Activated naive CD4-positive, alpha-beta T cell treated with anti-CD3 and anti-CD28 coated beads, Interleukin-2, amount 50 U/mL, for 72 hours (primary cell): ENCODE measurements at regions not wholly inside any gene's neighbourhood (a gene's known extent, or its start where the extent isn't known, plus 50 kb on each side); places are given as distances from the start of the nearest gene placed in this dataset.

Experiments
- ATAC-seq, 2 donors: fragments of 150-1000 bp; cut with Tn5 transposase; 2 replicates each; pipeline ENCODE4 v1.10.0; 2021; ENCODE audit warnings: mild to moderate bottlenecking in 2 of 2, moderate library complexity in 2 of 2
- DNase-seq, 2 donors: peaks; one replicate each; pipeline ENCODE4 v3.0.0; 2021 to 2022; ENCODE audit warnings: low spot score in 2 of 2
- H3K27ac Mint-ChIP-seq, 2 donors: one replicate each; pipeline ENCODE4 v1.8.0; 2022; ENCODE audit warnings: mild to moderate bottlenecking in 2 of 2, mixed read lengths in 2 of 2
- H3K36me3 Mint-ChIP-seq, 2 donors: one replicate each; pipeline ENCODE4 v1.8.0; 2022; ENCODE audit warnings: mixed read lengths in 2 of 2
- H3K9me3 Mint-ChIP-seq, 2 donors: one replicate each; pipeline ENCODE4 v1.8.0; 2022; ENCODE audit warnings: mixed read lengths in 2 of 2

- DNase-seq: no peak
- Mint-ChIP-seq H3K36me3 (no peaks in the 10 kb centered on the region), H3K9me3 (peaks cover 0 to 8% of the 10 kb centered on the region in 2 donors), H3K27ac (no peak overlapping the region)
- no peak for ATAC-seq
These were observed 1456.5 kb downstream of the TBC1D22A start for GRCh38 chr22:48218889-48219420.

- ATAC-seq (no peak), DNase-seq (no peak)
- no peak overlapping the region for H3K27ac Mint-ChIP-seq
- H3K9me3 Mint-ChIP-seq: peaks cover 0 to 8% of the 10 kb centered on the region in 2 donors
- no peaks in the 10 kb centered on the region for H3K36me3 Mint-ChIP-seq
These were observed 1455.1 kb downstream of the TBC1D22A start for GRCh38 chr22:48217596-48217995.

DNA sequence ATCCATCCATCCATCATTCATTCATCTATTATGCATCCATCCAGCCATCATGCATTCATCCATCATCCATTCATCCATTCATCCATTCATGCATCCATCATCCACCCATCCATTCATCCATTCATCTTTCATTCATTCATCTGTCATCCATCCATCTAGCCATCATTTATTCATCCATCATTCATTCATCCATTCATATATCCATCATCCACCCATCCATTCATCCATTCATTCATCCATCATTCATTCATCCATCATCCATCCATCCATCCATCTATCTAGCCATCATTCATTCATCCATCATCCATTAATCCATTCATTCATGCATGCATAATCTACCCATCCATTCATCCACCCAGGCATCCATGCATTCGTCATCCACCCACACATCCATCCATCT, 1450.3 kb downstream of the TBC1D22A start:
- DNase-seq (no peak), ATAC-seq (no peak)
- H3K9me3 Mint-ChIP-seq: peaks cover 0 to 3% of the 10 kb centered on the region in 2 donors
- no peak overlapping the region for H3K27ac Mint-ChIP-seq
- no peaks in the 10 kb centered on the region for H3K36me3 Mint-ChIP-seq

DNA sequence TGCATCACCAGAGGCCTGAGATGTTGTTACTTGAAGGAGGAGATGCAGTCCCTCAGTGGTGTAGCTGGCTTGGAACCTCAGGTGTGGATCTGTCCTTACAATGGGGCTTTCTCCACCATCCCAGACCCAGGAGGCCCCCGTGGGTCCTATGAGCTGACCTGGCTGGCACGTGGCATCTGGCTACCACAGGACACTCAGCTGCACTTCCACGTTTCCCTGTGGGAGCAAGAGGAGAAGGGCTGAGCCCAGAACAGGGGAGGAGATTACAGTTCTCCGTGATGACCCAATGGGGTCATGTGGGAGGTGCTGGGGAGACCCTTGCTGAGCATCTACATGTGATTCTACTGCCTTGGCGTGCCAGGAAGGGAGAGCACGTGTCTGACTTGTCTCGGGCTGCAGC, 1448.4 kb downstream of the TBC1D22A start:
- Mint-ChIP-seq H3K9me3 (peaks cover 0 to 3% of the 10 kb centered on the region in 2 donors), H3K27ac (no peak overlapping the region), H3K36me3 (no peaks in the 10 kb centered on the region)
- DNase-seq (no peak), ATAC-seq (no peak)

DNA sequence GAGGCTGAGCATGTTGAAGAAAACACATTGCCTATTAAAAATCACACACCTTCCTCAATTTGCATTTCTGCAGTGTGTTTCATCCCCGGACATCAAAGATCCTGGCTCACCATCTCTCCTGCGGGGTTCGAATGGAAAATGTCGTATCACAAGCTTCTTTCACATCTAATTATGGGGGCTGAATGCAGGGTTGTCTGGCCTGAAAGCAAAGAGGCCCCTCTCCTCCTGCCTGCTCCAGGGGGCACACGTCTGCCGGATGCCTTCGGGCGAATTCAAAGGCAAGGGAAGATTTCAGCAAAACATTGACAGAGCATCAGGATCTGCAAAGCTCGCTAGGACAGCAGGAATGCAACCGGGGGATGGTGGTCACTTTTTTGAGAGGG, 1447.7 kb downstream of the TBC1D22A start:
- Mint-ChIP-seq H3K9me3 (peaks cover 0 to 3% of the 10 kb centered on the region in 2 donors), H3K27ac (no peak overlapping the region), H3K36me3 (no peaks in the 10 kb centered on the region)
- ATAC-seq: no peak
- DNase-seq: no peak

DNA sequence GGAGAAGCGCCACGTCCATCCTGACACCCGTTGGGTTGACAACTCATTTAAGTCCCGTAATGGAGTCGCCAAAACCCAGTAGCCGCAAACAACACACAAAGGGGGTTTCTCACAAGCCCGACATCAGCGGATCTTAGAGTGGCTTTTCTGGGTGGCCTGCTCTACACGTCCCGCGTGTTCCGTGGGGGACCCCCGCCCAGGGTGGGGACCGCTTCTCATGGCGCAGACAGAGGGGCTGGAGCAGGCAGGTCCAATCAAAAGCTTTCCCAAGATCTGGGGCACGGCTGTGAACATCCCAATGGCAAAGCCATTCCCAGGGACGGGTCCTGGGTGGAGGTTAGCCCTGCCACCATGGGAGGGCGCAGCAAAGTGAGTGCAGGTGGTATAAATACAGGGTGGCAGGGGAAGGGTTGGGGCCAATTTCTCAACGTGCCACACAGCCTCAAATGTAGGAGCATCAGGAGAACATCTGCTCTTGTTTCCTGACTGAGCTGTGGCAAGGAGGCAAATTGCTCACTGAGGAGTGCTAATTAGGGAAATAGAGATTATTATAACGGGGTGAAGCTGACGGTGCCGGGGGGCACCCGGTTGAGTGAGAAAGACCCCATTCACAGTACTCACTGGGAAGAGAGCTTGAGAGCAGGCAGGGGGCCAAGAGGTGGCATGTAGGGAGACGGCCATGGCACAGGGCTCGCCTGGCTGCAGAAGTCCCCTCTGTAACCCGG, 1447.2 kb downstream of the TBC1D22A start:
- no peak overlapping the region for H3K27ac Mint-ChIP-seq
- ATAC-seq (no peak), DNase-seq (no peak)
- H3K36me3 Mint-ChIP-seq: no peaks in the 10 kb centered on the region
- peaks cover 0 to 3% of the 10 kb centered on the region in 2 donors for H3K9me3 Mint-ChIP-seq

DNA sequence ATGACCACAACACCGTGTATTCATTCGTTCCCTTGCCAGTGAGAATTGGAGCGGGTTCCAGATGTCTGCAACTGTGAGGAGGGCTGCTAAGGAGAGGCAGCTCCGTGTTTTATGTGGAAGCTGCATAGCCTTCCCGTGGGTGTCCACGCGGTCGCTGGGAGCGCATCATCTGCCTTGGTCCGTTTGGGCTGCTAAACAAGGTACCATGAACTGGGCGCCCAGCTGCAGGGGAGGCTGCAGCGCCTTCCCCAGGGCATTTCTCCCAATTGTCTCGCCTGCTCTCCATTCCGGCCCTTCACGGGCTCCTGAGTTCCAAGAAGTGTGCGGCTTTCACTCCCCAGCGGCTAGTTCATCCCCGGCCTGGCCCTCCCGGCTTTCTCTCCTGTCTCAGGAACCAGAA, 1446.4 kb downstream of the TBC1D22A start:
- H3K36me3 Mint-ChIP-seq: no peaks in the 10 kb centered on the region
- no peaks in the 10 kb centered on the region for H3K9me3 Mint-ChIP-seq
- DNase-seq: no peak
- ATAC-seq: no peak
- no peak overlapping the region for H3K27ac Mint-ChIP-seq

GRCh38 chr22:48207919-48208535, 1445.6 kb downstream of the TBC1D22A start:
- Mint-ChIP-seq H3K9me3 (no peaks in the 10 kb centered on the region), H3K36me3 (no peaks in the 10 kb centered on the region), H3K27ac (no peak overlapping the region)
- ATAC-seq: no peak
- DNase-seq: no peak

GRCh38 chr22:48205790-48206189, 1443.3 kb downstream of the TBC1D22A start:
- ATAC-seq: no peak
- no peak for DNase-seq
- Mint-ChIP-seq H3K36me3 (no peaks in the 10 kb centered on the region), H3K27ac (no peak overlapping the region), H3K9me3 (no peaks in the 10 kb centered on the region)

DNA sequence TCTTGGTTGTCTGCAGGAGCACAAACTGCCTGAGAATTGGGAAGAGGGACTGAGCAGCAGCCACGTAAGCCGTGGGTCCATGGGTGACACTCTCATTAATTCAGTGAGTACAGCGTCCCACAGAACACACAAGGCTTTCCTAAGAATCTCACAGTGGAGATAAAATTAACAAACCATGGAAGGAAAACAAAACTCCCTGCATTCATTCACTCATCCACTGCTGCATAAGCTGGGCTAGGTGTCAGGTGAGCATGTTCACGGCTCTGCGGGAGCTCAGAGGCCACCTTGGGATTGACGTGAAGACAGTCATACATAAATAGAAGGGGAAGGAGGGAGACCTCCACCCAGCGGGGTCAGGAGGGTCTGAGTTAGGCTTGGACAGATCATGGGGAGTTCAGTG, 1442.7 kb downstream of the TBC1D22A start:
- no peak for DNase-seq
- ATAC-seq: no peak
- Mint-ChIP-seq H3K36me3 (no peaks in the 10 kb centered on the region), H3K9me3 (no peaks in the 10 kb centered on the region), H3K27ac (no peak overlapping the region)

DNA sequence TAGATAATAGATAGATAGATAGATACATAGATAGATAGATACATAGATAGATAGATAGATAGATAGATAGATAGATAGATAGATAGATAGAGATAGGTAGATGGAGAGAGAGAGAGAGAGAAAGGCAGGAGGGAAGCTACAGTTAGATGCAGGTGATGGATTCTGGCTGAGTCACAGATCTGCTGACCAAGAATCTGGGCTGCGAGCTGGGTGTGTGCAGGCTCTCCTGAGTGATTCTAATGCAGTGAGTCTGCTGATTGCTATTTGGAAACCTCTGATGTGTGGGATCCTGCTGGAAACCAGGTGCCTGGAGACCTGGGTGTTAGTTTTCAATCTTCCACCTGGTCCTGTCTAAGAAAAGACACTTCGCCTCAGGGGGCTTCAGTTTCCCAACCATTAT, 1441.8 kb downstream of the TBC1D22A start:
- no peaks in the 10 kb centered on the region for H3K36me3 Mint-ChIP-seq
- DNase-seq (no peak), ATAC-seq (no peak)
- no peaks in the 10 kb centered on the region for H3K9me3 Mint-ChIP-seq
- no peak overlapping the region for H3K27ac Mint-ChIP-seq

GRCh38 chr22:48199667-48200066, 1437.2 kb downstream of the TBC1D22A start:
- ATAC-seq (no peak), DNase-seq (no peak)
- H3K9me3 Mint-ChIP-seq: peaks cover 0 to 3% of the 10 kb centered on the region in 2 donors
- H3K36me3 Mint-ChIP-seq: no peaks in the 10 kb centered on the region
- no peak overlapping the region for H3K27ac Mint-ChIP-seq

- ATAC-seq: no peak
- no peak for DNase-seq
- Mint-ChIP-seq H3K27ac (no peak overlapping the region), H3K9me3 (peaks cover 0 to 3% of the 10 kb centered on the region in 2 donors), H3K36me3 (peaks cover 0 to 1% of the 10 kb centered on the region in 2 donors)
These were observed 1436.3 kb downstream of the TBC1D22A start for GRCh38 chr22:48198489-48199459.

DNA sequence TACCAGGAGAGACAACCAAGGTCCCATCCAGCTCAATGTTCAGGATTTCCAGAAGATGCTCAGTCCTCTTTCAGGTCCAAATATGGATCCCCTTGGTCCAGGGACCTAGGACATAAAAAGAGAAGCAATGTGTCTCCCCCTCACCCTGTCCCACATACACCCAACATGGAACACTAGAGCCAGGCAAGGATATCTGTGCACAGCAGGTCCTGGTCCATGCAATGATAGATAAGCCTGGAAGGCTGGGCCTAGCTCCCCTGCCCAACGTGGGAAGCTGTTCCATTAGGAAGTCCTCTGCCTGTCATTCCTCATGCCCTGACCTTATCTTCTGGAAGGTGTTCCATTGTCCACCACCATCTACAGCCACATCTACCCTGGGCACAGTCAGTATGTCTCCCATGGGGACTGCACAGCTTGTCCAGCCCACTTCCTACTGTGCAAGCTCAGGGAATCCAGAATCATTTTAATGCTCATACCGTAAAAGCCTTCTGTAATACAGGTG, 1434.8 kb downstream of the TBC1D22A start:
- Mint-ChIP-seq H3K27ac (no peak overlapping the region), H3K9me3 (peaks cover 6 to 7% of the 10 kb centered on the region in 2 donors), H3K36me3 (peaks cover 3 to 11% of the 10 kb centered on the region in 2 donors)
- no peak for DNase-seq
- ATAC-seq: no peak

GRCh38 chr22:48192920-48193319, 1430.5 kb downstream of the TBC1D22A start:
- DNase-seq (no peak), ATAC-seq (no peak)
- H3K9me3 Mint-ChIP-seq: peaks cover 14 to 18% of the 10 kb centered on the region in 2 donors
- peaks cover 8 to 16% of the 10 kb centered on the region in 2 donors for H3K36me3 Mint-ChIP-seq
- H3K27ac Mint-ChIP-seq: no peak overlapping the region

DNA sequence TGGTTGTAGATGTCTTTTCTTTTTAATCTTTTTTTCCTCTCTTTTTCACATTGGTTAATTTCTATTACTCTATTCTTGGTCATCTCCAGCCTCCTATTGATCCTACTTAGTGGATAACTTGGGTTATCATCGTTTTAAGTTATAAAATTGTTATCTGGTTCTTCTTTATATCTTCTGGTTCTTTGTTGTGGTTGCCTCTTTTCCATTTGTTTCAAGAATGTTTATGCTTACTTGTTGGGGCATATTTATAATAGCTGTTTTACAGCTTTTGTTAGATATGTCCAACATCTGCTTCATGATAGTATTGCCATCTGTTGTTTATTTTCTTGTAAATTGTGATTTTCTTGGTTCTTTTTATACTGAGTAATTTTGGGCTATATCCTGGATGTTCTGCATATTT, 1429.6 kb downstream of the TBC1D22A start:
- peaks cover 8 to 16% of the 10 kb centered on the region in 2 donors for H3K36me3 Mint-ChIP-seq
- DNase-seq: no peak
- no peak for ATAC-seq

More for the DNA sequence above, 1429.6 kb downstream of the TBC1D22A start:
- H3K27ac Mint-ChIP-seq: no peak overlapping the region
- H3K9me3 Mint-ChIP-seq: peaks cover 14 to 18% of the 10 kb centered on the region in 2 donors
